NCI-H2081 (cell line): ENCODE measurements at regions not wholly inside any gene's neighbourhood (a gene's known extent, or its start where the extent isn't known, plus 50 kb on each side); places are given as distances from the start of the nearest gene placed in this dataset.
"Not testable (repeated sequence)": the region's sequence is repeated elsewhere in the genome, so short reads cannot be mapped to it uniquely, and the experiment has no call there.

Experiments
- DNase-seq, 2 experiments: peaks; one replicate each; lab custom pipeline; 2025; lab: John Stamatoyannopoulos, UW

- no peak for DNase-seq
Measured at GRCh38 chr11:39462506-39462905, 1996.9 kb downstream of the LRRC4C start.

GRCh38 chr11:39461066-39461465, 1998.4 kb downstream of the LRRC4C start:
- DNase-seq, result no peak

- DNase-seq, result no peak
Measured at GRCh38 chr11:39459606-39460005, 1999.8 kb downstream of the LRRC4C start.

- DNase-seq, result no peak
Measured at GRCh38 chr11:39458481-39458880, 2001.0 kb downstream of the LRRC4C start.

- DNase-seq, result no peak
Measured at GRCh38 chr11:39443424-39444022, 2015.9 kb downstream of the LRRC4C start.

GRCh38 chr11:39442177-39442576, 2017.3 kb downstream of the LRRC4C start:
- DNase-seq, result no peak

GRCh38 chr11:39435641-39436040, 2023.8 kb downstream of the LRRC4C start:
- no peak for DNase-seq

DNA sequence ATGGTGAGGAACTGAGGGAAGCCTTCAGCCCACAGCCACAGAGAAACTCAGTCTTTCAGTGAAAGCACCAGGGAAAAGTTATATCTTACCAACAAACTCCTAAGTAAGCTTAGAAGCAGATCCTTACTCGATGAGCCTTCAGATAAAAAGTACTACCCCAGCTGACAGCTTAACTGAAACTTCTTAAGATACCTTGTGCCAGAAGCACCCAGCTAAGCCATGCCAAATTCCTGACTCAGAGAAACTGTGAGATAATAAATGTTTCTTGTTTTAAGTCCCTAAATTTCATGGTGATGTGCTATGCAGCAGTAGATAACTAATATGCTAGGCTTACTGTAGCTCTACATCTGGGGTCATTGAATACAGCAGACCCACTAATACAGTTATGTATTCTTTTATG, 2025.0 kb downstream of the LRRC4C start:
- DNase-seq, result no peak

- DNase-seq, result no peak
Measured at GRCh38 chr11:39432929-39433328, 2026.5 kb downstream of the LRRC4C start.

GRCh38 chr11:39425226-39425625, 2034.2 kb downstream of the LRRC4C start:
- no peak for DNase-seq

GRCh38 chr11:39412117-39412516, 2047.3 kb downstream of the LRRC4C start:
- no peak for DNase-seq

- no peak for DNase-seq
Measured at GRCh38 chr11:39385911-39386310, 2073.5 kb downstream of the LRRC4C start.

GRCh38 chr11:39374963-39375698, 2084.3 kb downstream of the LRRC4C start:
- DNase-seq, result peak; percentile 27 to 30

- no peak for DNase-seq
Measured at GRCh38 chr11:39367534-39367933, 2091.9 kb downstream of the LRRC4C start.

DNA sequence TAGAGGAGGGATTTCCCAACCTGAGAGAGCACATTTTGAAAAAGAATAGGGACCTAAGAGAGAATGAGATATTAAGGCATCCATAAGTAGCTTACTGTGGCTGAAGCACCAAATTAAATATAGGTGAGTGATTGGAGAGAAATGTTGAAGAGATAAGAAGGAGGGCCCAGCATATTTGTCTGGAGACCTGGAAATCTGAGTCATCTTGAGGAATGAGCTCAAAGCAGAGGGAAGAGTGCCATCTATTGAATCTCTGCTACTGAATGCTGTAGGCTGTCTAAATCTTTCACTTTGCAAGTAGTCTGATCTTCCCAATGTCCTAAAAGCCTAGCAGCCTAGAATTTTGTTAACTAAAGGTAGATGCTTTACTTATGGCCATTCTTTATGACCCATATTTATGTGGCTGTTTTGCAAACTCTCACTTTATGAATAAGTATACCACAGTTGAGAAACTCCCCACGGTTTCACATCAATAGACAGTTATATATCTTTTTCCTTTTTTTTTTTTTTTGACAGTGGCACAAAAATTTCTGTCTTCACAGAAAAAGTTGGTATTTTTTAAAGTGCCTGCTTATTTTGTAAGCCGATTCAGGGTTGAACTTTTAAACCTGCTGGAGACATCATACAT, 2093.5 kb downstream of the LRRC4C start:
- DNase-seq, result peak; percentile 12 to 28

DNA sequence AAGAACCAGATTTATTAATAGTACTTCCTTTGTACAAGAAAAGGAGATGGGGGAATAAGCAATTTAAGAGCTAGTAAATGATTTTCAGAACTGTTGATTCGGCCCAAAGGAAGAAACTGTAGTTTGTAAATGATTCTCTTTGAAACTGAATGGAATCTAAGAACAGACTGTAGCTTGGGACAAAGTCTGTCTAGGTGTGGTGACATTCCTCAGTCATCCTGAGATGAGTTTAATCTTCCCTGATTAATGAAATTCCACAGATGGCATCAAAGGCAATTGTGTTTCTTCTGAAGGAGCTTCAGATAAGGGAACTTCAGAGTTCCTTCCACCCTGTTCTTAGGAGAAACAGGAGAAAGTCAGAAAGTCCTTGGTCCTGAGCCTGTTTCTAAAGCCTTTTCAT, 2095.9 kb downstream of the LRRC4C start:
- DNase-seq, result no peak

GRCh38 chr11:39361557-39361956, 2097.9 kb downstream of the LRRC4C start:
- DNase-seq, result no peak

DNA sequence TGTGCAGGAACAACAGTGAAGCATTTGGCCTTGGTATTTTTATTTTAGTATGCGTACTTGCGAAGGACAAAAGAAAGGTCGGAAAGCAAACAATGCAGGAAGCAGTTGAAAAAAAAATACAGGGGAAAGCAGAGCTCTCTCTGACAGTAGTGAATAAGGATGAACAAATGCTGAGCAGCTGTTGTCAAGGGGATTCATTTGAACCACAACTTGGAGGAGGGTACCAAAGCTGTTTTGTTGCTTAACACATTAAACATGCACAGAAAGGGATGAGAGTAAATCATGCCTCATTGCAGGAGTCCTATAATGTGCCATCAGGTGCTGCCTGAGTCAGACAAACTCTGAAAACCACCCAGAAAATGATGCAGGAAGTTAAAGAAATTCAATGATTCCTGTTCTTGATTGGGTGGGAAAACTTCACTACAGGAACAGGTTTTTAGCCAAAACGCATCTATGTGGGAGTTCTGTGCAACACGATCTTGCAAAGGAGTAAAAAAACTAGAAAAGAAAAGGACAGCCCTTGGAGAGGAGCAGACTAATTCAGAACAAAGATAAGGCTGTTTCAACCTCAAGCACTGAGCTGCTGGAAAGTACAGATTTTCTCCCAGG, 2113.5 kb downstream of the LRRC4C start:
- DNase-seq, result peak; percentile 56 to 82

- DNase-seq, result no peak
Measured at GRCh38 chr11:39341461-39341860, 2118.0 kb downstream of the LRRC4C start.

GRCh38 chr11:39333006-39333405, 2126.4 kb downstream of the LRRC4C start:
- not testable (repeated sequence) for DNase-seq

DNA sequence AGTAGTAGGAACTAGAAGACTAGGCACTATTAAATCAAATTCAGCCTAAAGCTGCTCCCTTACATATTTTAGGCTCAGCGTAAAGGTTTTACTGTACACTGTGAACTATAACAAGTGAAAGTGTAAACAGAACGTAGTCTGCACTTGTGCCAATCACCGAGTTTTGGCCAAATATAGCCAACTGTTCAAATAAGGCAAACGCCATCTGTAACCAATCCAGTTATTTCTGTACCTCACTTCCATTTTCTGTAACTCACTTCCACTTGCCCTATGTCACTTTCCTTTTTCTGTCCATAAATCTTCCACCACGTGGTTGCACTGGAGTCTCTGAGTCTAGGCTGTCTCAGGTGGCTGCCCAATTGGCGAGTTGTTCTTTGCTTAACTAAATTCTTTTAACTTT, 2132.2 kb downstream of the LRRC4C start:
- DNase-seq, result peak in 1 of 2 experiments; percentile 42

DNA sequence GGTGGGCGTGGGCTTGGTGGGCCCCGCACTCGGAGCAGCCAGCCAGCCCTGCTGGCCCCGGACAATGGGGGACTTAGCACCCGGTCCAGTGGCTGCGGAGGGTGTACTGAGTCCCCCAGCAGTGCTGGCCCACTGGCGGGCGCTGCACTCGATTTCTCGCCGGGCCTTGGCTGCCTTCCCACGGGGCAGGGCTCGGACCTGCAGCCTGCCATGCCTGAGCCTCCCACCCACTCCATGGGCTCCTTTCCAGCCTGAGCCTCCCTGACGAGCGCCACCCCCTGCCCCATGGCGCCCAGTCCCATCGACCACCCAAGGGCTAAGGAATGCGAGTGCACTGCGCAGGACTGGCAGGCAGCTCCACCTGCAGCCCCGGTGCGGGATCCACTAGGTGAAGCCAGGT, 2147.6 kb downstream of the LRRC4C start:
- not testable (repeated sequence) for DNase-seq

GRCh38 chr11:39304586-39304985, 2154.9 kb downstream of the LRRC4C start:
- no peak for DNase-seq
